GM23338 (cell line): ENCODE measurements at regions not wholly inside any gene's neighbourhood (a gene's known extent, or its start where the extent isn't known, plus 50 kb on each side); places are given as distances from the start of the nearest gene placed in this dataset.

ENCODE experiments used
- ATAC-seq: fragments of 200-7000 bp; cut with Tn5 transposase; 3 replicates; pipeline ENCODE4 v1.9.1; 2020
- DNase-seq: peaks from one replicate; pipeline ENCODE4 v3.0.0-alpha.2; 2015; ENCODE audit warnings: low spot score
- H2AFZ ChIP-seq: fragments of 200-600 bp; sonication (generic); 2 replicates; pipeline ENCODE4 v1.8.0; 2016; ENCODE audit warnings: antibody characterized with exemption, mild to moderate bottlenecking, moderate library complexity
- H3F3A ChIP-seq: fragments of 200-600 bp; sonication (generic); replicated peaks from 2 replicates; pipeline ENCODE4 v1.8.0; 2017; ENCODE audit warnings: antibody characterized with exemption, mixed run types, low read depth
- H3K27ac ChIP-seq: fragments of 200-600 bp; sonication (generic); 2 replicates; pipeline ENCODE4 v1.6.1; 2016; ENCODE audit warnings: low read depth
- H3K27me3 ChIP-seq: fragments of 200-600 bp; sonication (generic); 2 replicates; pipeline ENCODE4 v1.8.0; 2016; ENCODE audit warnings: mild to moderate bottlenecking, mixed run types, moderate library complexity; ENCODE audit not compliant: insufficient read depth
- H3K36me3 ChIP-seq: fragments of 200-600 bp; sonication (generic); 2 replicates; pipeline ENCODE4 v1.8.0; 2016; ENCODE audit warnings: mild to moderate bottlenecking; ENCODE audit not compliant: insufficient read depth
- H3K4me1 ChIP-seq: fragments of 200-600 bp; sonication (generic); 2 replicates; pipeline ENCODE4 v1.8.0; 2016; ENCODE audit warnings: mild to moderate bottlenecking, moderate library complexity; ENCODE audit not compliant: insufficient read depth
- H3K4me2 ChIP-seq: fragments of 200-600 bp; sonication (generic); 2 replicates; pipeline ENCODE4 v1.7.1; 2017; ENCODE audit warnings: mixed run types
- H3K4me3 ChIP-seq: fragments of 200-600 bp; sonication (generic); 2 replicates; pipeline ENCODE4 v1.6.1; 2016; ENCODE audit warnings: mixed run types
- H3K79me2 ChIP-seq: fragments of 200-600 bp; sonication (generic); replicated peaks from 2 replicates; pipeline ENCODE4 v1.8.0; 2017; ENCODE audit warnings: mild to moderate bottlenecking; ENCODE audit not compliant: insufficient read depth
- H3K9me2 ChIP-seq: fragments of 200-600 bp; sonication (generic); 2 replicates; pipeline ENCODE4 v1.8.0; 2017; ENCODE audit not compliant: insufficient read depth
- H4K20me1 ChIP-seq: fragments of 200-600 bp; sonication (generic); replicated peaks from 2 replicates; pipeline ENCODE4 v1.8.0; 2017; ENCODE audit warnings: mild to moderate bottlenecking; ENCODE audit not compliant: insufficient read depth
- H3K27ac Mint-ChIP-seq: 2 replicates; pipeline ENCODE4 v1.8.0; 2020; ENCODE audit warnings: inconsistent platforms, mild to moderate bottlenecking, moderate library complexity, mixed read lengths
- H3K27me3 Mint-ChIP-seq: 3 replicates; pipeline ENCODE4 v1.8.0; 2022; ENCODE audit warnings: low read depth, mild to moderate bottlenecking, moderate library complexity, mixed read lengths, inconsistent platforms; ENCODE audit not compliant: insufficient read depth, poor library complexity
- H3K36me3 Mint-ChIP-seq: 3 replicates; pipeline ENCODE4 v1.8.0; 2021; ENCODE audit warnings: low read depth, mild to moderate bottlenecking, inconsistent platforms, moderate library complexity, mixed read lengths
- H3K4me1 Mint-ChIP-seq: 3 replicates; pipeline ENCODE4 v1.8.0; 2020; ENCODE audit warnings: mild to moderate bottlenecking, inconsistent platforms, mixed read lengths
- H3K4me3 Mint-ChIP-seq: 3 replicates; pipeline ENCODE4 v1.8.0; 2021; ENCODE audit warnings: moderate library complexity, mild to moderate bottlenecking, inconsistent platforms, mixed read lengths
- H3K9me3 Mint-ChIP-seq: 3 replicates; pipeline ENCODE4 v1.8.0; 2020; ENCODE audit warnings: moderate library complexity, mild to moderate bottlenecking, inconsistent platforms, mixed read lengths
- CREB1 ChIP-seq: fragments of 250-450 bp; sonication (Bioruptor Pico); IDR thresholded peaks from 2 replicates; pipeline ENCODE4 v1.5.0; 2020; ENCODE audit warnings: low read depth, mild to moderate bottlenecking, moderate library complexity
- CTCF ChIP-seq, 2 experiments: fragments of 200-600 bp in 1 of 2; sonication (generic) in 1 of 2; conservative IDR thresholded peaks; 2 replicates each; pipeline versions ENCODE4 v1.5.1 to v1.6.1; 2016 to 2017; ENCODE audit warnings: antibody characterized with exemption in 2 of 2, low read depth in 2 of 2, mild to moderate bottlenecking in 2 of 2, moderate library complexity in 1 of 2
- ETS1 ChIP-seq: IDR thresholded peaks from 2 replicates; pipeline ENCODE4 v1.6.1; 2016; ENCODE audit warnings: antibody characterized with exemption
- EZH2 ChIP-seq: fragments of 200-600 bp; sonication (generic); IDR thresholded peaks from one replicate; pipeline ENCODE4 v1.8.0; 2017; ENCODE audit warnings: antibody characterized with exemption, mild to moderate bottlenecking, low read depth; ENCODE audit not compliant: unreplicated experiment
- EZH2phosphoT487 ChIP-seq: fragments of 200-600 bp; sonication (generic); IDR thresholded peaks from one replicate; pipeline ENCODE4 v1.8.1; 2018; ENCODE audit warnings: antibody characterized with exemption; ENCODE audit not compliant: unreplicated experiment
- JUNB ChIP-seq: IDR thresholded peaks from one replicate; pipeline ENCODE4 v1.6.1; 2016; ENCODE audit warnings: antibody characterized with exemption; ENCODE audit not compliant: unreplicated experiment
- NANOG ChIP-seq: IDR thresholded peaks from 2 replicates; pipeline ENCODE4 v1.6.1; 2016; ENCODE audit warnings: antibody characterized with exemption, borderline replicate concordance
- POLR2AphosphoS5 ChIP-seq: IDR thresholded peaks from 2 replicates; pipeline ENCODE4 v1.6.1; 2016; ENCODE audit warnings: antibody characterized with exemption, low read depth
- REST ChIP-seq: IDR thresholded peaks from one replicate; pipeline ENCODE4 v1.6.1; 2018; ENCODE audit warnings: antibody characterized with exemption; ENCODE audit not compliant: unreplicated experiment
- STAT1 ChIP-seq: IDR thresholded peaks from one replicate; pipeline ENCODE4 v1.6.1; 2016; ENCODE audit warnings: antibody characterized with exemption; ENCODE audit not compliant: unreplicated experiment
- ZNF114 ChIP-seq: fragments of 250-450 bp; sonication (Bioruptor Pico); IDR thresholded peaks from 2 replicates; pipeline ENCODE4 v1.5.0; 2020; ENCODE audit warnings: mild to moderate bottlenecking, moderate library complexity
- ZNF331 ChIP-seq: fragments of 250-450 bp; sonication (Bioruptor Pico); IDR thresholded peaks from 2 replicates; pipeline ENCODE4 v1.5.0; 2020; ENCODE audit warnings: low read depth, mild to moderate bottlenecking, moderate library complexity
- ZNF462 ChIP-seq: fragments of 250-450 bp; sonication (Bioruptor Pico); IDR thresholded peaks from 2 replicates; pipeline ENCODE4 v1.5.0; 2020; ENCODE audit warnings: mild to moderate bottlenecking, moderate library complexity

GRCh38 chr6:20001286-20001685, 164.1 kb downstream of the ID4 start:
- no peaks in the 10 kb centered on the region for H4K20me1 ChIP-seq
- H3F3A ChIP-seq = no peaks in the 10 kb centered on the region
- no peaks in the 10 kb centered on the region for H3K36me3 ChIP-seq
- H3K4me3 ChIP-seq = no peak overlapping the region
- Mint-ChIP-seq H3K36me3 (no peaks in the 10 kb centered on the region), H3K27me3 (no peaks in the 10 kb centered on the region), H3K9me3 (peaks cover 3% of the 10 kb centered on the region; the same call in 1 of the 3 replicates), H3K4me1 (no peaks in the 10 kb centered on the region), H3K27ac (no peak overlapping the region), H3K4me3 (no peak overlapping the region)
- ATAC-seq = no peak
- H2AFZ ChIP-seq = no peak overlapping the region
- H3K27me3 ChIP-seq = no peaks in the 10 kb centered on the region
- TF ChIP-seq CTCF (conservative IDR thresholded peaks at IDR 0.05; ENCODE audit: low read depth in 2 of 2) (no peak), REST (no peak), JUNB (no peak), EZH2 (no peak), CREB1 (CRISPR knock-in tag) (no peak), ZNF114 (no peak), POLR2AphosphoS5 (no peak), EZH2phosphoT487 (no peak), NANOG (no peak), ZNF331 (CRISPR knock-in tag) (no peak), STAT1 (no peak), ZNF462 (CRISPR knock-in tag) (no peak), ETS1 (no peak)
- H3K27ac ChIP-seq = no peak overlapping the region
- H3K4me2 ChIP-seq = no peak overlapping the region
- no peaks in the 10 kb centered on the region for H3K4me1 ChIP-seq
- no peak for DNase-seq
- H3K79me2 ChIP-seq = no peaks in the 10 kb centered on the region
- peaks cover 12% of the 10 kb centered on the region; the same call in 1 of the 2 replicates for H3K9me2 ChIP-seq
